Stimulated activated CD4-positive, alpha-beta T cell treated with anti-CD3 and anti-CD28 coated beads, Interleukin-2, amount 100 ng/mL, for 24 hours (primary cell): ENCODE measurements at regions not wholly inside any gene's neighbourhood (a gene's known extent, or its start where the extent isn't known, plus 50 kb on each side); places are given as distances from the start of the nearest gene placed in this dataset.
"Not testable (repeated sequence)": the region's sequence is repeated elsewhere in the genome, so short reads cannot be mapped to it uniquely, and the experiment has no call there.

Source experiments
- DNase-seq, 2 donors: peaks; one replicate each; pipeline ENCODE4 v3.0.0-alpha.2; 2020

DNA sequence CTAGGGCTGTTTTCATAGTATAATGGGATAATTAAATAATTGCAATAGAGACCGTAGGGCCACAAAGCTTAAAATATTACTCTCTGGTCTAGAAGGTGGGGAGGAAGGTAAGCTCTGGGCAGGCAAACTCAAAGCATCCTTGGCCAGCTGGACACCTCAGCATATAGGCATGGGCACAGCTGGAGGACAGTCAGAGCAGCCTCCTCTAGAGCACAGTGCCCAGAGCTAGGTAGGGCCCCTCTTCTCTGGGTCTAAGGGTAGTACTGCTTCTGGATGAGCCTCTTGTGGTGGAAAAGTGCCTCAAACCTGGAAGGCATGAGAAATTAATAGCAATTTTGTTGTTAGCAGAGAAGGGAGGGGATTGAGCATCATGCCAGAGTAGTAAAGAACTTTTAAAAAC is 116.9 kb upstream of the FOXN2 start:
- no peak for DNase-seq

DNA sequence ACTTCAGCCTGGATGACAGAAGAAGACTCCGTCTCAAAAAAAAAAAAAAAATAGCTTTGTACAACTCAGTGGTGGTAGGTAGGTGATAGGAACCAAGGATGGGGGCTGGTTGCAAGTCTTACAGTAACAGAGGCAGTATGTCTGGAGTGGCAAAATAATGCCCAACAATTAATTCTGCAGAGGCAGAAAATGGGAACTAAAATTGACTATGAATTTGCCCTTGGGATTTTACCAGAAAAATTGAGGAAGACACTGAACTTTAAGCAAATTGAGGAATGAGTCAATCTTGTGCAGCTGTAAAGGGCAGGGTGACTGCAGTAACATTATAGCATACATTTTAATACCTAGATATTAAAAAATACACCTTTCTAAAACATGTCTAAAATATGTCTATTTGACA is 116.1 kb upstream of the FOXN2 start:
- no peak for DNase-seq

DNA sequence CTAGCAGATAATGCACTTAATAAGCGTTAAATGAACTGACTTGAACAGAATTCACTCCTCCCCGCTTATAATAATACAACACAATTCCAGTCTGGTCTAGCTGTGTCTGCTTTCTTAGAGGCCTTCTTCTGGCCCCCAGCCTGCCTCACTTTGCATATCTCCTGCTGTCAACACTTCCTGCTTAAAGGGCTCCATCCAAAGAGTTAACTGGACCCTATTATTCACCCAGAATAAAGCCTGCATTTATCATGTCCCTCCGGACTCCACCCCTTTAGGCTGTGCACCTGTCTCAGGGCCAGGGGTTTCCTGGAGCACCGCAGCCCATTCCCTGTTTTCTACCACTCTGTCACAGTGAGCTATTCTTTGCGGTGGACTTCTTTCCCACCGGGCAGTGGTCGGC is 115.4 kb upstream of the FOXN2 start:
- no peak for DNase-seq

DNA sequence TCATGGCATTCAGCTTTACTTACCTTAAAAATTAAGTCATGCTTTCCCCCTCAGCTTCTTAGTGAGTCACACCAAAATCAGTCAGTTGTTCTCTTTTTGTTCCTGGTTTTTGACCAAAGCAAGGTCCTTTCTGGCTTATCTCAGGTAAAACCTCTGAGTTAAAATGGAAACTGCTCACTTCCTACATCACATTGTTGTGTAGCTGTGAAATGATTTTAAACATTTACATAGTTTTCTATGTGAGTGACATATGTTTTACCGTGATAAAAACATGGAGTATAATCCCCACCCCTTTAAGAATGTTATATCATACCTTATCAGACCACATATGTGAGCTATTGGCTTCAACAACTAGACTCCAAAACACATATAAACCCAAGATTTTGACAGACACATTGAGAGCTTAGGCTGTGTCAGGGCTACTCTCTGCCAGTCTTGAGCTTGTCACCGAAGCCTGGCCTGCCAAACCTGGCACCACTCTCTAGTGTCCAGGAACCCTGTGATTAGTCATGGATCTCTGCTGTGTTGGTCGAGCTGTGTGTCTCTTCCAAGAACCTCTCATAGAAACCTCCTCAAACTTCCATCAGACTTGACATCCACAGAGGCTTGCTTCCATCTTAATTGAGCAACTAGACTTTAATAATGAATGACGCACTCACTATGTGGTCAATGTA is 113.7 kb upstream of the FOXN2 start:
- no peak for DNase-seq

DNA sequence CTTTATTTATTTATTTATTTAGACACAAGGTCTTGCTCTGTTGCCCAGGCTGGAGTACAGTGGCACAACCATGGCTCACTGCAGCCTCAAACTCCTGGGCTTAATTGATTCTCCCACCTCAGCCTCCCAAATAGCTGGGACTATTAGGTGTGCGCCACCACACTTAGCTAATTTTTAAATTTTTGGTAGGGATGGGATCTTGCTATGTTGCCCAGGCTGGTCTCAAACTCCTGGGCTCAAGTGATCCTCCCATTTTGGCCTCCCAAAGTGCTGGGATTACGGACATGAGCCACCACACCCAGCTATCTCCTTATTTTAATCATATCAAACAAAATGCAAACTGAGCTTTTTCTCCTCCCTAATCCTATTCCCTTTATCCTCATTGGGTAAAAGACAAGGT is 113.0 kb upstream of the FOXN2 start:
- not testable (repeated sequence) for DNase-seq

DNA sequence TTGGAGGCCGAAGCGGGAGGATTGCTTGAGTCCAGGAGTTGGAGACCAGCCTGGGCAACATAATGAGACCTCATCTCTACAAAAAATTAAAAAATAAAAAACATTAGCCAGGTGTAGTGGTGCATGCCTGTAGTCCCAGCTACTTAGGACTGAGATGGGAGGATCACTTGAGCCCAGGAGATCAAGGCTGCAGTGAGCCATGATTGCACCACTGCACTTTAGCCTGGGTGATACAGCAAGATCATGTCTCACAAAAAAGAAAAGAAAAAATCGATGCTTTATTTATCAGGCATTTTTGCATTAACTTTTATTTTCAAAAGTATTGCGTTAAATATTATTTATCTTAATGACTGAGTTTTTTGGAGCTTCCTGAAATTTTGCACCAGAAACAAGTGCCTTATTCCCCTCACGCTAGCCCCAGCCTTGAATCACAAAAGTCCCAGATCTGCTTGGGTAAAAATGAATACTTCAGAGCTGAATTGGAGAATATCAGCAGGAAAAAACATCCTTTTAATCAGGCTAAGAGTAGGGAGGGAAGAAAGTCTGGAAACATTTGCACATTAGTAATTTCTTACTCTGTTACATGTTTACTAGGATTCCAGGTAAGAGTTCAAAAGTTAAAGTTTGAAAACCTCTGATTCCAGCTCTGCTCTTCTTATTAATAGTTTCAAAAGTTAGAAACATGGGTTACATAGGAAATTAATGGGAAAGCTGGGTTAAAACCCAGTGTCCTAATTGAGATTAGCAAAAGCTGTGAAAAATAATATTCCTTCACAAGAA is 111.4 kb upstream of the FOXN2 start:
- DNase-seq = no peak

DNA sequence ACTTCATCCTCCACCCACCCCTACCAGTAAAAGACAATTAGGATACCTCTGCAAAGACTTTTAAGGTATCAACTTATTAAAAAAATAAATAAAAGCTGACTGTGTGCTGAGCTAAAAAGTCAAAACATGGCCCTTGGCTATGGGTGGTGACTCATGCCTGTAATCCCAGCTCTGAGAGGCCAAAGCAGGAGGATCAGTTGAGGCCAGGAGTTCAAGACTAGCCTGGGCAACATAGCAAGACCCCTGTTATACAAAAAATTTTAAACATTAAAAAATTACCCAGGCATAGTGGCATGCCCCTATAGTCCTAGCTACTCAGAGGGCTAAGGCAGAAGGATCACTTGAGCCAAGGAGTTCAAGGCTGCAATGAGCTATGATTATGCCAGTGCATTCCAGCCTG is 110.8 kb upstream of the FOXN2 start:
- DNase-seq = no peak

DNA sequence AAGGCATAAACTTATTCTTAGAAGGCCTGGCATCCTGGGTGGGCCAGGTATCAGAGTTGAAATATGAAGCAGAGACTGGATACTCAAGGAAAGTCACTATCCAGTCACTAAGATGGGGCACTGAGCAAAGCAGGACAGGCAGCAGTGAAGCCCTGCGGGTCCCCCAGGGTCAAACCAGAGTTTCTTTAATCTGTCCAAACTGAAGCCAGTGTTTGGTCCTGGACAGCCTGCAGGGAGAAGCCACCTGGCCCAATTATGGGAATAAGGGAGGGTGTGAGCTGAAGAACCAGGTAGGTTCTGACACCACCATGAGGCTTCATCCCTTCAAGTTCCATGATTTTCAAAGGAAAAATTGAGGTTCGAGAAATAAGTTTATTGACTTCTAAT is 109.7 kb upstream of the FOXN2 start:
- no peak for DNase-seq

DNA sequence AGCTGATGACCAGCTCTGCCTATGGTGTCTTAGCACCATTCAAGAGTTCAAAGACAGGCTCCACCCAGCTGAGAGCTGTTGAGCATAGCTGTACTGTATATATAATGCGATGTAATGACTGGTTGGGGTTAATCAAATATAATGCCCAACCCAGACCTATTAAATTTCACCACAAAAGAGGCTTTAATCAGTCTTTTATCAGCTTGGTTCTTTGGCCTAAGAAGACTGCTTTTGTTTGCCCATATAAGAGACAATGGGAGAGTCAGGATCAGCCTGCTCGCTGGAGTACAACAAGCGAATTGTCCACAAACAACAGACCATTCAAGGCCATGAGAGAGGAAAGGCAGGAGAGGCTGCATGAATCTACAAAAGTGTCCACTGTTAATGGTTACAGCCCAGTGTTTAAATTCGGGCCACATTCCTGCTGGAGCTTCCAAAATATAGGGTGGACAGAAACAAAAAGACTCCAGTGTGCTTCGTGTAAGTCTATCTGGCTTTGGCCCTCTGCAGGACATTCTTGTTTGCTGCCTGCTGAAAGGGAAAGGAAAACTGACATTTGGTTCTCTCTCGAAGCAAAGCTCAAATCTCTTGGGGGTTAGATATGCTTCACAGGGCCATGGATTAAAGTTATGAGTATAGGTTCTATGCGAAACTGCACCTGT is 109.2 kb upstream of the FOXN2 start:
- DNase-seq = no peak

DNA sequence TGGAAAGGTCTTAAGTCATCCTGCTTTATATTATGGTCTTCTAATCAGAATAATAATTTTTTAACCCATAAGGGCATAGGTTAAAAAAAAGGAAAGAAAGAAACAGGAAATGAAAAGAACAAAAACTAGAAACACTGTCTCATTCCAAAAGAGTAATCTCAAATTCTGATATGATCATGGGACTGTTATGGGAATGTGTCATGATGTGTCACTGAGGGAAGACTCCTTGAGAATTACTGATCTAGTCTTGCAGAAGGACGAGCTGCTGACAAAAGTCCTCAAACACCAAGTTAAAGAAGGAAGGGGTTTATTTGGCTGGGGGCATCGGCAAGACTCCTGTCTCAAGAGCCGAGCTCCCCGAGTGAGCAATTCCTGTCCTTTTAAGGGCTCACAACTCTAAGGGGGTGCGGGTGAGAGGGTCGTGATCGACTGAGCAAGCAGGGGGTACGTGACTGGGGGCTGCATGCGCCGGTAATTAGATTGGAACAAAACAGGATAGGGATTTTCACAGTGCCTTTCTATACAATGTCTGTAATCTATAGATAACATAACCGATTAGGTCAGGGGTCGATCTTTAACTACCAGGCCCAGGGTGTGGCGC is 108.3 kb upstream of the FOXN2 start:
- not testable (repeated sequence) for DNase-seq

DNA sequence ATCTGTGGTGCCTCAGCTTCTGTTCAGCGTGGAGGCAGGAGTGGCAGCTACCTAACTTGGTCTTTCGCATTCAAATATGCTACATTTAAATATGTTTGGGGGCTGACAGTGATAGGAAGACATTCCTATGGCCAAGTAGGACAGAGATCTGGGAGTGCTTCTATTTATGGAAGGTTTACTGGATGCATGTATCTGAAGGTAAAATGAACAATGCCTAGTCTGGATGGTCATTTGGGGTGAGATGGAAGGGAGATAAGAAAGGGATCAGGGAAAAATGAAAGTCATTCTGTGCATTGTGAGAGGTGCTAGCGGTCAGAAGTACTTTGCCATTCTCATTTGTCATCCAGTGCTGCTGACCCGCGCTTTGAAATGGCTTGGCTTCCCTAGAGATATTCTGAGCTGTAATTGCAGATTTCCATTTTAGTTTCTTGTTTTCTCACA is 107.3 kb upstream of the FOXN2 start:
- no peak for DNase-seq

DNA sequence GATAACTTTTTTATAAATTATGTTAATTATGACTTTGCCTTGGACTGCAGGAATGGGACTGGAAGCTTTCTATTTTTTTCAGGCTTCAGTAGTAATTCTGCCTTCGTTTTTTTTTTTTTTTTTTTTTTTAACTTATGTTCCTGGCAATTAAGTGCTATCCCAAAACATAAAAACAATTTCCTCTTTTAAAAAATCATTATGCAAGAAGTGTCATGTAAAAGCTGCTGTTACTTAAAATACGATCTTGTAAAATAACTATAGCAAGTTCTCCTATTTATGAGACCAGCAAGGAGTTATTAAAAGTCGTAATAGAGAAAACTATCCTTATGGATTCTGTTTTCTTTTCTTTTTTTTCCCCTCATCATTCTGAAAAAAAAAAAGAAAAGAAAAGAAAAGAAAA is 106.6 kb upstream of the FOXN2 start:
- DNase-seq = no peak

DNA sequence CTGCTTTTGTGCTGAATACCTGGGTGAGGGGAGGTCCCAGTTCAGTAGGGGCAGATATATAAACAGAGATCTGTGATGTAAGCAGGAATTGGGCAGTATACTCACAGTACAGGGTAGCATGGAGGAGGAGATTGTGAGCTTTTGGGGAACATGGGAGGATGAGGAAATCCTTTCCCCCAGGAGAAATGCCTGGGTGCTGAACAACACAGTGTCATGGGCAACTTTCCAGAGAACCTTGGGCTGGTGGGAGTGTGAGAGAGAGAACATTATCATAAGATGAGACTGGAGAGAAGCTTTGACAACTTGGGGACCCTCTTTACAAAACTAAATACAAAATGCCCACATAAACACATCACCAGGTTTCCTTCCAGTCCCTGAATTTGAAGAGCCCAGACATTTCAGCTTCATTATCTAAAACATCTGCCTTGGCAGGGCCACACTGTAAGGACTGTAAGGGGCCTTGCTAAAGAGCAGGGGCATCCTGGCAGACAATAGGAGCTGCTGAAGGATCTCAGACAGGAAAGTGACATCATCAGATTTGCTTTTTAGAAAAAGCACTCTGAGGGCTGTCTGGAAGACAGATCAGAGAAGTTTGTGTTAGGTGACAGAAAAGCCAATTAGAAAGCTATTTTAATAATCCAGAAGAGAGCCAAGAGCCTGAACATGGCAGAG is 105.1 kb upstream of the FOXN2 start:
- no peak for DNase-seq

DNA sequence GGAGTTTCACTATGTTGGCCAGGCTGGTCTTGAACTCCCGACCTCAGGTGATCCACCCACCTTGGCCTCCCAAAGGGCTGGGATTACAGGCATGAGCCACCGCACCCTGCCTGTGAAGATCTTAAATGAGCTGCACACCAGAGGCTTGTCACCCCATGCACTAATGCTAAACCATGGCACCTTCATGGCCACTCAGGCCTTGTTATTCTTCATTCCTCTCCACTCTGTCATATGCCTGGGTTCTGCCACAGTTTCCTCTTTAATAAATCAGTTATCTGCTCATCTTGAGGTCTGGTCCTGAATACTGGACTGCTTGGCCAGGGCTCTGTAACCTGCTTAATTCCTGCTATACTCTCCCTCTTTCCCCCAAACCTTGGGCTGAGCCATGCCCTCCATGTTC is 104.3 kb upstream of the FOXN2 start:
- no peak for DNase-seq

DNA sequence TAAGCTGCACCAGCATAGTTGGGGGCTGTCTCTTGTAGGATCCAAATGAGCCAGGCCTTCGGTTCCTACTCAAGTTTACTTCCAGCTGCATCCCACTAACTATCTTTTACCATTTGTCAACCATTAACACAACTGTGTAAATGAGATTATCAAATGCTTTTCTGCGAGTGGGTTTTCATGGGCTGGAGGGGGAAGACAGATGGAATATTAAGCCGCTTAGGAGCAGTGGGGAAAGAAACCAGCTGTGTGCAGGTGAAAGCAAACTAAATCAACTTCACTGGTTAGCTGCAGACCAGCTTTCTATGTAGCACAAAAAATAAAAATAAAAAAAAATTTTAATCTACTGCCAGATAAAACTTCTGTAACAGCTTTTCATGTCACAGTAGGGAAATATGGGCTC is 100.8 kb upstream of the FOXN2 start:
- DNase-seq = no peak

DNA sequence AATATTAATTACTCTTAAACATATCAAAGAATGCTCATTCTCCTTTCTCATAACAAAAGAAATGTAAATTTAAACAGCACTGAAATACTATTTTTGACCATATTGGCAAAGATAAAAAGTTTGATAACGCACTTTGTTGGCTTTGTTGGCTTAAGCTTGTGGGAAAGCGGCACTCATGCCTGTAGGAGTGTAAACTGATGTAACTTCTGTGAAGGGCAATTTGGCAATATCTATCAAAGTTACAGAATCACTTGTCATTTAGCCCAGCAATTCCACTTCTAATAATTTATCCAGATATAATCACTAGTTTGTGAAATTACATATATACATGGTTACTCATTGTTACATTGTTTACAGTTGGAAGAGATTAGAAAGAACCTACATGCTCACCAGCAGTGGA is 96.3 kb upstream of the FOXN2 start:
- no peak for DNase-seq

DNA sequence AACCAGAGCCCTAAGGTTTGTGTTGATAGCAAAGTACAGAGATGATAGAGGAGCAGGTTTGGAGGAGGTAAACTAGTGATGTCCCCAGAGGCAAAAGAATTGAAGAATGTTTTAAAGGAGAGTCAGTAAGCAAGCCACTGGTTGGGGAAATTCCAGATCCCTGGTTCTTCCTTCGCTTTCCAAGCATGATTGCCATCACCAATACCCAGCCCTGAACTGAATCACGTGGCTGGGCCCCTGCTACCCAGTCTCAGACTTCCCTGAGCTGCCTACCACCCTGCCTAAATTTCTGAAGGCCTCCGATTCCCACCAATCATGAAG is 95.3 kb upstream of the FOXN2 start:
- no peak for DNase-seq

DNA sequence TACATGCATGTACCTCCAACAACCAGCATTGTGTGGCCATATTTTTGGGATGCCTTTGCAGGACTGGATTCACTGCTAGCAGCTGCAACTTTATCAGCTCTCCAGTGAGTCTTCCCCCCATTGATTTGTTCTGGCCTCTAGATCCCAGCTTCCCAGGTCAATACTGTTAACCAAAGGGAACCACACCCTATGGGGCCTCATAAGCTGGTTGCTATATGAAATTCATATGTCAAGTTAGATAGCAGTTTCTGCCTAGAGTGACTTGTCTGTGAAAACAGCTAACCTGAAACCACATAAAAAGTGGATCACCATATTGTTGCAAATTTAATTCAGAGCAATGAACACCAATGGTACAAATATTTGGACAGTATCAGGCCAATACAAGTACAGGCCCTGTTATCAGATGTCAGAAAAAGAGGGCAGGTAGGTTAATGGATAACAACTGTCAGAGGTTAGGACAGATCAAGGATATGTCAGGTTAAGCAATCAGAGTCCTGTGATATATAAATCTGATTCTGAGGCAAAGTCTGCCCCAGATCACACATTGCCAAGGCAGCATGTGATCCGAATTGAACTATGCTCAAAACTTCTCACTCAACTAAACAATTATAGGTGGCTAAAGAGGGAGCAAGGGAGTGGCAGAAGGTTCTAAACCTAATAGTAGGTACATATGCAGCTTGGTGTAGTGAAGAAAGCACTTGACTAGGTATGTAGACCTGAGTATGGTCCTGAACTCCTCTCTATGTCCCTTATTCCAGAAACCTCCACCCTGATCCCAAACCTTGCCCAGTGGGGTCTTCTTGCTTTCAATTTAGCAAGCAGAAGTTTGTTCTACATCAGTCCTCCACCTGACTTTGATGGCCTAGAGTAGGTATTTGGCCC is 94.7 kb upstream of the FOXN2 start:
- no peak for DNase-seq

DNA sequence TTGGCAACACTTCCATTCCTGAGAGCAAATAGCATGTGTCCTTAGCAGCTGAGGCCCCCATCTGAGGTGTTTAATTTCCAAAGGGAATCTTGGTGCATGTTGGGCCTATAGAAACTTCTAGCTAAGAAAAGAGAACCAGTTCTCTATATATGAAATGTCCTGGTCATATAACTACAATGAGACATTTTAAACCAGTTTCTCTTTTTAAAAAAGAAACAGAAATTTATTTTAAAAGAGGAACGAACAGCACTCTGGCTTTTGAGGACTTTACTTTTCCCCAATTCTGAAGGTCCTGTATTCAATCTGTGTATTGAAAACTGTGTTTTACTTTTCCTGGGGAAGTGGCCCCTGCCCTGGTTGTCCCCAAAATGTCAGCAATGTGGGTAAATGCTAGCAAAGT is 94.0 kb upstream of the FOXN2 start:
- no peak for DNase-seq

DNA sequence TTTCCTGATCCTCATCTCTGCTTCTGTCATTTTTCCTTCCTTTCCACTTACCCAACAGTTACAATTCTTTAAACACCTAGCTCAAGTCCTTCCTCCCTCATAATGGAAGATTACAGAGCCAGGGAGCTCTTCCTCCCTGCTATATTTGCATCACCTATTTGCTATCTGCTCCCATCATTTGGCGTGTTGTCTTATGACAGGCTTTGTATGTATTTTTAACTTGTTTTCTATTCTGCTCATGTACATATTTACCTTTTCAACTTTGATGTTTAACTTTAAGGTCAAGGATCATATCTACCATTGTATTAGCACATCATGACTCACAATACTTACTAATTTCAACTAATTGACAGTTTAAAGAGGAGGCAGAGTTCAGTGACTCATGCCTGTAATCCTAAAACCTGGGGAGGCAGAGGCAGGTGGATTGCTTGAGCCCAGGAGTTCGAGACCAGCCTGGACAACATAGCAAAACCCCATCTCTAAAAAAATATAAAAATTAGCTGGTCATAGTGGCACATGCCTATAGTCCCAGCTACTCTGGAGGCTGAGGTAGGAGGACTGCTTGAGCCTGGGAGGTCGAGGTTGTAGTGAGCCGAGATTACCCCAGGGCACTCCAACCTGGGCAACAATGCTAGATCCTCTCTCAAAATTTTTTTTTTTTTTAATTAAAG is 92.5 kb upstream of the FOXN2 start:
- DNase-seq = no peak

DNA sequence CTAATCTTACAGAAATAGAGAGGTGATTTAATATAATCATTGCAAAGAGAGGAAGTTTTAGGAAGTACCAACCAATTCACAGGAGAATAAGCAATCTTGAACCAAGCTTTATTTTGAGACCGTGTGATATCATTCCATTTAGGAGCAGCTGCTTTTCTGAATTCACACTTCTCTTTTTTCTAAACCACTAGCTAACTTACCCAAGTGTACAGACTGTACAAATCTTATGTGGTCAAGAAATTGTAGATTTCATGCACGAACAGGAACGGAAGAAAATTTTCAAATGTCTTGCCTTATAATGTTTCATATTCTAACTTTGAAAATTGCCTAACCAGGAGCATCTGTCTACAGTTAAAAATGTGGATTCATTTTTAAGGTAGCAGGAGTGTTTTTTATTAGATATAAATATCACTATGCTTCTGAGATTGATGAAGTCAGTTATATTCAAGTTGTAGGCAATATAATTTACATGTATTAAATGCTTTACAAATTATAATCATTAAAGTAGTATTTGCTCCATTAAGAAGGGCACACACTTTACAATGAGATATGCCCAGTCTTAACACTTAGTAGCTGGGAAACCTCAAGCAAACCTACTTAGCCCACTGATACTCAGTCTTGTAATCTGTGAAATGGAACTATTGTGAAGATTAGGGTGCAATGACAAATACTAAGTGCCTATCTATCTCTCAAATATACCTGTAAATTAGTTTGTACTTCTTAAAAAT is 86.7 kb upstream of the FOXN2 start:
- DNase-seq = no peak
